ENCODE measurements at regions not wholly inside any gene's neighbourhood (a gene's known extent, or its start where the extent isn't known, plus 50 kb on each side); places are given as distances from the start of the nearest gene placed in this dataset.
"Not testable (repeated sequence)": the region's sequence is repeated elsewhere in the genome, so short reads cannot be mapped to it uniquely, and the experiment has no call there.

DNA sequence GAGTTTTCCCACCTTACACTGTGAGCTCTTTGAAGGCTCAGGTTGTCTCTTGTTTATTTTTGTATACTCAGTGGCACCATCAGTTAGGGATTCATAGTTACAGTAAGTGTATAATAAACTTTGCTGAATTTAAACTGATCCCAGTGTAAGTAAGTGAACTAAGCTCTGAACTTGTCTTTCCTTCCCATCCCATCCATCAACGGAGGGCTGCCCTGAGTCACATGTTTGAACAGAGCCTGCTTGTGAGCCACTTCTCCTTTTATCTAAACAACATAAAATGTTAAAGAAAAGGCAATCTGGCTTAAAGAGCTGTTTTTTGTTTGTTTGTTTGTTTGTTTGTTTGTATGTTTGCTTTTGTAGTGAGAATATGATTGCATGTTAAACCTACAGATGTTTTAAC, 185.7 kb upstream of the MARCKS start:
- DNase-seq (ENCODE audit: low spot score), result no peak

DNA sequence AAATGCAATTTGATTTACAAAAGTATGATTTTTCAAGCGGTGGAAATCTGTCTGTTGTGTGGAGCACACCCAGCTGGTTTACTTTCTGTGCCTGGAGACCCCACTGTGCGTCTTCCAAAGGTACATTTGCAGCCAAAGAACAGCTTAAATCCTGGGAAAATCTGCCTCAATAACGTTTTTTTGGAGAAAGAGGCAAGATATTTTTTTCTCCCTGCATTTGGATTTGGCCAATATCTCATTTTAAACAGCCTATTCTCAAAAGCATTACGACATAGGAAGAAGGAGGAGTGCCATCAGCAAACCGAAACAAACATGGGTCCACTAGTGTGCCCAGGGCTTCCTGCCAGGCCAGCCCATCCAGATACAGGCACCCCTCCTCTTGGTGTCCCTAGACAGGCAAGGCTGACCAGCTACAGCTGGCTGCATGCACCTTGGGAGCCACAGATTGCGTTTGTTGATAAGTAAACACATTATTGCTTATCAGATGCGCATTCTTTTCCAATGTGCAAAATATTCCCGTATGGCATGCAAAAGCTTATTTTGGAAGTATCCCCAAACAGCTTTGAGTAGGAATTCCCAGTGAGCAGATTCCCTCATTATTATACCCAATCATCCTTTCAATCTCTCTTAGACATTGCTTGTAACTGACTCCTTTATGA, 184.5 kb upstream of the MARCKS start:
- DNase-seq (ENCODE audit: low spot score), result peak; percentile 33

GRCh38 chr6:113674075-113674474, 183.1 kb upstream of the MARCKS start:
- no peak for DNase-seq (ENCODE audit: low spot score)

- no peak for DNase-seq (ENCODE audit: low spot score)
Observed at GRCh38 chr6:113676057-113676456, 181.1 kb upstream of the MARCKS start.

- DNase-seq (ENCODE audit: low spot score), result no peak
Observed at GRCh38 chr6:113676968-113677367, 180.2 kb upstream of the MARCKS start.

DNA sequence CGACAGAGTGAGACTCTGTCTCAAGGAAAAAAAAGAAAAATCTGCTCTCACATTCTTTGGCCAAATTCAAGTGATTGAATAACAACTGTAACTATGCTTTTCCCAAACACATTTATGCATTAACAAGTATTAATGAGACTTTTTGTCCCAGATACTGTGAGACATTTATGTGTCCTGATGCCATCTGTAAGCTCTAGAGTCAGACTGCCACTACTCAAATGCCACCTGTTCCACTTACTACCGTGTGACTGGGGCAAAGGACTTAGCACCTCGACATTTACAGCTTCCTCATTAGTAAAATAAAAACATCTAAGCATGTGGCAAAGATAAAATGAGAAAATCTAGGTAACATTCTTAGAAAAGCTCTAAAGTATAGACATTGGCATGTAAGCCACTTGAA, 178.1 kb upstream of the MARCKS start:
- DNase-seq (ENCODE audit: low spot score), result no peak

- no peak for DNase-seq (ENCODE audit: low spot score)
Observed at GRCh38 chr6:113680301-113680700, 176.8 kb upstream of the MARCKS start.

- DNase-seq (ENCODE audit: low spot score), result no peak
Observed at GRCh38 chr6:113683968-113684367, 173.2 kb upstream of the MARCKS start.

DNA sequence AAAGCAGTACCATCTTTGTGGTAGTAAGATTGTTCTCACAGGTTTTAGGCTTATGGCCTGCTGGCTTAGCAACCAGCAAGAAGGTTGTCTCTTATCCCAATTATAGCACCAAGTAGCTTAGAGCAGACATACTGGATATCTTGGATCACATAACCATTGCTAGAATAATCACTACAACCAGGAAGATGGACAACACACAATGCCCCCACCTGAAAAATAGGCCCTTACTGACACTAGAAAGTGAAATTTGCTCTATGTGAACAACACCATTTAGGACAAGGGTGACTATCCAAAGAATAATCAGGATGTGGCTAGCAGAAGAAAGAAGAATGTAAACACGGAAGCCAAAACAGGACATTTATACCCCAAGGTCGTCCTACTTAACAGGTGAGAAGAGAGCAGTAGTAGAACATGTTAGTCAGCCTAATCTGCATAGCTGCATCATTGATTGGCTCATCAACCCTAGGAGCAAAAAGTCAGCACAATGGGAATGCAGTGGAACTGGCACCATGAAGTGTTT, 172.7 kb upstream of the MARCKS start:
- DNase-seq (ENCODE audit: low spot score), result no peak

- DNase-seq (ENCODE audit: low spot score), result no peak
Observed at GRCh38 chr6:113686049-113686448, 171.1 kb upstream of the MARCKS start.

- not testable (repeated sequence) for DNase-seq (ENCODE audit: low spot score)
Observed at GRCh38 chr6:113689620-113690019, 167.5 kb upstream of the MARCKS start.

DNA sequence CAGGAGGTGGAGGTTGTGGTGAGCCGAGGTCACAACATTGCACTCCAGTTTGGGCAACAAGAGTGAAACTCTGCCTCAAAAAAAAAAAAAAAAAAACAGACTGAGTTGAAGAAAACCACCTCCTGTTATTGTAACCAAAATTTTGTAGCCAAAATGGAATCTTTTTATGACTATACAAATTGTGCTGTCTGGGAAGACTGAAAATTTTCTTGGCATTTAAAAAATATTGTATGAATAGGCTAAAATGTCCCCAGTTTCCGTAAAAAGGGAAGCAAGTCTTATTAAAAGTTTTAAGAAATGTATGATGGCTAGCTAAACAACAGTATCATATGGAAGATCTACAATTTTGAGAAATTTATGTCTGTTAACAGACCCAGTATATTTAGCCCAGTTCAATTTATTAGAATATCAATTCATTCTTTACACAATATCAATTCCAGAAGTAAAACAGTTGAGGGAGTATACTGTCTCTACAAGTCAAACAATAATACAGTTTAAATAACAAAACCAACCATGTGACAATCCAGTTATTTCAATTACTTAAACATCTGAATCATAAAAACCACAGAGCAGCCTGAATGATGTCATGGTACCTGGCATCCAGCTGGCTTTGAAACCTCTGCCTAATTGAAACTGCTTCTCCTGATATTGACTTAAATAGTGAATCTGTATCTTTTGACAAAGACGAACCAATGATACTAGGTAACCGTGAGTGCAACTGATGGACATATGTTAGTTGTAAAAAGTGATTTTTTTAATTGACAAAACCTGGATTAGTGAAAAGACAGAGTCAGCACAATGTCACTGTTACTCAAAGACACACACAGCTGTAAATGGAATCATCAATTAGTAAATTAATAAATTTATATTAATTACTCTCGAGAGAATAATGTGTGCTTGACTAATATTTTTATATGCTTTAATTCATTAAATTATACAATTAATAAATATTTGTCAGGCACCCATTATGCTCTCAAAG, 166.6 kb upstream of the MARCKS start:
- peak; percentile 60 for DNase-seq (ENCODE audit: low spot score)

DNA sequence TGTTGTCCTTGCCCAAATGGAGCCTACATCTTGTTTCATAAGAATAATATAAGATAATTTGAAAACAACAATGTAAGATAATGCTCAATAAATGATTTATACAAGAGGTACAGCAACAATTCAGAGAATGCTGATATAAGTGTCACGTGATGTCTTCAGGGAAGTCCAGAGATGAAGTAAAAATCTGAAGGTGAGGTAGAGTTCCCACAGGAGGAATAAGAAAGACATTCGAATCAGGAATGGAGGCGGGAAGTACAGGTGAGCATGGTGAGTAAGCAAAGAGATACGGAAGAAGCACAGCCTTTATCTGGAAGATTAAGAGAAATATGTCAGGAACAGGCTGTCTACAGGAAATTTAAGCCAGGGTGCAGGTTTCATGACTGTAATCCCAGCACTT, 165.9 kb upstream of the MARCKS start:
- DNase-seq (ENCODE audit: low spot score), result no peak

DNA sequence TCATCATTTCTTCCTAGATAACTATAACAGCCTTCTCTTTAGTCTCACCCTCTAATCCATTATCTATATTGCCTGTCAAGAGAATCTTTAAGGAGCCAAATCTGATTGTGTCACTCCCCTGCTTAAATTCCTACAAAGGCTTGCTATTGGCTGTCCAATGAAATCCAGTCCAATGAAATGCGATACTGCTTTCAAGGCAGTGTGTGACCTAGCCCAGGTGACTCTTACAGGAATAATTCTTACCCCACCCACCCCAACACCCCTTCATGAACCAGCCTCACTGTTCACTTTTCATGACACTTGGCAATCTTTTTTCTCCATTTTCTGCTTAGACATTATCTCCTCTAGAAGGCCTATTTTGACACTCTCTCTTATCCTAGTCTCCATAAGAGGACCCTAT, 163.3 kb upstream of the MARCKS start:
- no peak for DNase-seq (ENCODE audit: low spot score)

- no peak for DNase-seq (ENCODE audit: low spot score)
Observed at GRCh38 chr6:113694278-113695077, 162.7 kb upstream of the MARCKS start.

DNA sequence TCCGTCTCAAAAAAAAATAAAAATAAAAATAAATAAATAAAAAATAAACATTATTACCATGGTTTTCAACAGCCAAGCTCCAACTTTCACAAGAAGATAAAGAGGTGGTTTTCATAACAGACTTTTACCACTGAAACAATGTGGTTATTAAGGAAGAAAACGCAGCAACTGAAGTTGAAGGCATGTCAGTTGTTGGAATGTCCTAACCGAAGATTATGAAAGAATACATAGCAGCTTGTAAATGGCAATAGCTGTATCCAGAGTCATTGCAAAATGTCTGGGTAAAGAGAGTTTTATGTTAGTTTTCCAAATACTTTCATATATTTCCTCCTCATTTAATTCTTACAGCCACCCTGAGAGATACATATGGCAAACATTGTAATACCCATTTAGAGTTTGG, 161.6 kb upstream of the MARCKS start:
- DNase-seq (ENCODE audit: low spot score), result no peak

- DNase-seq (ENCODE audit: low spot score), result no peak
Observed at GRCh38 chr6:113696960-113697359, 160.2 kb upstream of the MARCKS start.

- DNase-seq (ENCODE audit: low spot score), result peak; percentile 64
Observed at GRCh38 chr6:113697632-113698410, 159.3 kb upstream of the MARCKS start.

GRCh38 chr6:113699239-113699638, 157.9 kb upstream of the MARCKS start:
- DNase-seq (ENCODE audit: low spot score), result no peak

GRCh38 chr6:113701552-113702254, 155.4 kb upstream of the MARCKS start:
- DNase-seq (ENCODE audit: low spot score), result no peak

DNA sequence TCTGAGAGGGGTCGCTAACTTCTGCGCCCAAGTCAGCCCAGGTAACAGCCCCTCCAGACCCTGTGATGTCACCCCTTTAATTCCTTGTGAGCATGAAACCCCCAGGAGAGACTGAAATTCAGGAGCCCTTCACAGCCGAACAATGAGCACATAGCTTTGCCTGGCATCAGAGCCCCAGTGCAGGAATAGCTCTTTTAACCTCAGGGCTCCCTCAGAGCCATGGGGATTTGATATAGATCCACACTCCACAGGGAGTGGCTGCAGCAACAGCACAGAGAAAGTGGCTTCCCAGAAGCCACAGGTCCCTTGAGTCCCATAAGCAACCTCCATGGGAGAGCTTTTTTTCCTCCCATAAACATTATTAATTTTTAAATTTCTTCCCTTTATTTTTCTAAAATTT, 150.0 kb upstream of the MARCKS start:
- no peak for DNase-seq (ENCODE audit: low spot score)

All from hepatic stellate cell (primary cell).